ENCODE measurements at regions not wholly inside any gene's neighbourhood (a gene's known extent, or its start where the extent isn't known, plus 50 kb on each side); places are given as distances from the start of the nearest gene placed in this dataset.

- DNase-seq: no peak
Measured at GRCh38 chr10:1966712-1967376, 229.5 kb upstream of the ADARB2 start.

GRCh38 chr10:1964476-1964875, 227.2 kb upstream of the ADARB2 start:
- no peak for DNase-seq

GRCh38 chr10:1963341-1963740, 226.0 kb upstream of the ADARB2 start:
- DNase-seq: no peak

GRCh38 chr10:1961989-1962388, 224.7 kb upstream of the ADARB2 start:
- DNase-seq: no peak

GRCh38 chr10:1960982-1961381, 223.7 kb upstream of the ADARB2 start:
- no peak for DNase-seq

- DNase-seq: no peak
Measured at GRCh38 chr10:1957057-1957456, 219.7 kb upstream of the ADARB2 start.

GRCh38 chr10:1954300-1954699, 217.0 kb upstream of the ADARB2 start:
- no peak for DNase-seq

- no peak for DNase-seq
Measured at GRCh38 chr10:1952126-1953095, 215.1 kb upstream of the ADARB2 start.

- DNase-seq: no peak
Measured at GRCh38 chr10:1950803-1951495, 213.6 kb upstream of the ADARB2 start.

- no peak for DNase-seq
Measured at GRCh38 chr10:1947464-1948003, 210.2 kb upstream of the ADARB2 start.

- DNase-seq: no peak
Measured at GRCh38 chr10:1944487-1944886, 207.2 kb upstream of the ADARB2 start.

- no peak for DNase-seq
Measured at GRCh38 chr10:1942478-1942877, 205.2 kb upstream of the ADARB2 start.

- DNase-seq: no peak
Measured at GRCh38 chr10:1939016-1939415, 201.7 kb upstream of the ADARB2 start.

- DNase-seq: no peak
Measured at GRCh38 chr10:1938317-1938716, 201.0 kb upstream of the ADARB2 start.

- DNase-seq: no peak
Measured at GRCh38 chr10:1935912-1936311, 198.6 kb upstream of the ADARB2 start.

GRCh38 chr10:1933215-1933614, 195.9 kb upstream of the ADARB2 start:
- no peak for DNase-seq

- DNase-seq: no peak
Measured at GRCh38 chr10:1932692-1933094, 195.4 kb upstream of the ADARB2 start.

GRCh38 chr10:1928606-1929005, 191.3 kb upstream of the ADARB2 start:
- DNase-seq: no peak

- DNase-seq: no peak
Measured at GRCh38 chr10:1923998-1924397, 186.7 kb upstream of the ADARB2 start.

- DNase-seq: no peak
Measured at GRCh38 chr10:1923586-1923985, 186.3 kb upstream of the ADARB2 start.

GRCh38 chr10:1920941-1921340, 183.6 kb upstream of the ADARB2 start:
- DNase-seq: no peak

GRCh38 chr10:1920127-1920526, 182.8 kb upstream of the ADARB2 start:
- DNase-seq: no peak

GRCh38 chr10:1911771-1912170, 174.4 kb upstream of the ADARB2 start:
- no peak for DNase-seq
